ENCODE measurements at regions not wholly inside any gene's neighbourhood (a gene's known extent, or its start where the extent isn't known, plus 50 kb on each side); places are given as distances from the start of the nearest gene placed in this dataset.

GRCh38 chr11:87970762-87971161, 204.5 kb downstream of the RAB38 start:
- Histone ChIP-seq H3K27me3 (replicated peaks) (no peaks in the 10 kb centered on the region), H3K4me3 (ENCODE audit: low read depth, low read length) (no peak overlapping the region), H3K36me3 (replicated peaks) (no peaks in the 10 kb centered on the region), H3K27ac (no peak overlapping the region)
- no peak for TF ChIP-seq CTCF (IDR thresholded peaks at IDR 0.05; ENCODE audit: low read depth, low read length, missing control alignments)
- DNase-seq: no peak
- in situ Hi-C loops (cut with HindIII; ENCODE audit: low pct_ligation_motif_present, low sequenced_read_pairs): no loop called here

- DNase-seq: no peak
- Histone ChIP-seq H3K36me3 (replicated peaks) (no peaks in the 10 kb centered on the region), H3K27me3 (replicated peaks) (no peaks in the 10 kb centered on the region), H3K4me3 (ENCODE audit: low read depth, low read length) (no peak overlapping the region), H3K27ac (no peak overlapping the region)
- no peak for TF ChIP-seq CTCF (IDR thresholded peaks at IDR 0.05; ENCODE audit: low read depth, low read length, missing control alignments)
- in situ Hi-C loops (cut with HindIII; ENCODE audit: low pct_ligation_motif_present, low sequenced_read_pairs): no loop called here
Observed at GRCh38 chr11:87967459-87967858, 207.8 kb downstream of the RAB38 start.

GRCh38 chr11:87966694-87967093, 208.5 kb downstream of the RAB38 start:
- Histone ChIP-seq H3K27me3 (replicated peaks) (no peaks in the 10 kb centered on the region), H3K36me3 (replicated peaks) (no peaks in the 10 kb centered on the region), H3K4me3 (ENCODE audit: low read depth, low read length) (no peak overlapping the region), H3K27ac (no peak overlapping the region)
- in situ Hi-C loops (cut with HindIII; ENCODE audit: low pct_ligation_motif_present, low sequenced_read_pairs): no loop called here
- no peak for DNase-seq
- TF ChIP-seq CTCF (IDR thresholded peaks at IDR 0.05; ENCODE audit: low read depth, low read length, missing control alignments): no peak

GRCh38 chr11:87966216-87966615, 209.0 kb downstream of the RAB38 start:
- no peak for TF ChIP-seq CTCF (IDR thresholded peaks at IDR 0.05; ENCODE audit: low read depth, low read length, missing control alignments)

GRCh38 chr11:87961606-87962005, 213.6 kb downstream of the RAB38 start:
- Histone ChIP-seq H3K4me3 (ENCODE audit: low read depth, low read length) (no peak overlapping the region), H3K27me3 (replicated peaks) (no peaks in the 10 kb centered on the region), H3K36me3 (replicated peaks) (no peaks in the 10 kb centered on the region), H3K27ac (no peak overlapping the region)
- in situ Hi-C loops (cut with HindIII; ENCODE audit: low pct_ligation_motif_present, low sequenced_read_pairs): no loop called here
- TF ChIP-seq CTCF (IDR thresholded peaks at IDR 0.05; ENCODE audit: low read depth, low read length, missing control alignments): no peak
- DNase-seq: no peak

More at GRCh38 chr11:87966216-87966615, 209.0 kb downstream of the RAB38 start:
- Histone ChIP-seq H3K27me3 (replicated peaks) (no peaks in the 10 kb centered on the region), H3K27ac (no peak overlapping the region), H3K36me3 (replicated peaks) (no peaks in the 10 kb centered on the region), H3K4me3 (ENCODE audit: low read depth, low read length) (no peak overlapping the region)
- no peak for DNase-seq
- in situ Hi-C loops (cut with HindIII; ENCODE audit: low pct_ligation_motif_present, low sequenced_read_pairs): no loop called here

GRCh38 chr11:87957961-87958360, 217.3 kb downstream of the RAB38 start:
- H3K27ac ChIP-seq: no peak overlapping the region
- no peaks in the 10 kb centered on the region for H3K36me3 ChIP-seq (replicated peaks)
- in situ Hi-C loops (cut with HindIII; ENCODE audit: low pct_ligation_motif_present, low sequenced_read_pairs): no loop called here
- TF ChIP-seq CTCF (IDR thresholded peaks at IDR 0.05; ENCODE audit: low read depth, low read length, missing control alignments): no peak
- H3K4me3 ChIP-seq (ENCODE audit: low read depth, low read length): no peak overlapping the region
- DNase-seq: no peak
- H3K27me3 ChIP-seq (replicated peaks): no peaks in the 10 kb centered on the region
